ENCODE measurements at regions not wholly inside any gene's neighbourhood (a gene's known extent, or its start where the extent isn't known, plus 50 kb on each side); places are given as distances from the start of the nearest gene placed in this dataset.

DNA sequence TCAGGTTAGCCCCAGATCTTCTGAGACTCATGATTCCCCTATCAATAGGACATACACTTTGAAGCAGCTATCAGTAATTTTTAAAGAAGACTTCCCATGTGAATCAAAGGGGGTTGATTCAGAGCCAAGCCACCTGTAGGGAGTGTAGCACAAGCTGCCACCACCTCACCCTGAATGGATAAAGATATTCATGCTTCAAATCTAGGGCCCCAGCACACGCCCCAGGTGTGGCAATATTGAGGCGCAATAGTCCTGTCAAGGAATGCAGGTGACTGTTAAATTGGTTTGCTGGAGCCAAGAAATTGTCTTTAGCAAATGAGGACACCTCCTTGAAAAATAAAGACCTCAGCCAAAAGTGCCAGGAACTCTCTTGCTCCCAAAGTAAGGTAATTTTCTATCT is 404.4 kb downstream of the MAFB start:
- TF ChIP-seq E2F5 (CRISPR knock-in tag; IDR thresholded peaks at IDR 0.05) = no peak
- no peak for TF ChIP-seq STAT6 (CRISPR knock-in tag; conservative IDR thresholded peaks at IDR 0.05; ENCODE audit: low read depth)
- no peak for TF ChIP-seq CTCF (IDR thresholded peaks at IDR 0.05)
- TF ChIP-seq KAT7 (CRISPR knock-in tag; IDR thresholded peaks at IDR 0.05; ENCODE audit: borderline replicate concordance) = no peak
- no peak for TF ChIP-seq ZNF396 (CRISPR knock-in tag; IDR thresholded peaks at IDR 0.05; ENCODE audit: borderline replicate concordance)
- TF ChIP-seq USF1 (CRISPR knock-in tag; IDR thresholded peaks at IDR 0.05) = no peak
- TF ChIP-seq ZNF671 (CRISPR knock-in tag; IDR thresholded peaks at IDR 0.05) = no peak
- no peak for TF ChIP-seq FOXJ3 (CRISPR knock-in tag; IDR thresholded peaks at IDR 0.05; ENCODE audit: borderline replicate concordance)
- TF ChIP-seq E2F1 (CRISPR knock-in tag; IDR thresholded peaks at IDR 0.05) = no peak
- TF ChIP-seq, protein P1, sequence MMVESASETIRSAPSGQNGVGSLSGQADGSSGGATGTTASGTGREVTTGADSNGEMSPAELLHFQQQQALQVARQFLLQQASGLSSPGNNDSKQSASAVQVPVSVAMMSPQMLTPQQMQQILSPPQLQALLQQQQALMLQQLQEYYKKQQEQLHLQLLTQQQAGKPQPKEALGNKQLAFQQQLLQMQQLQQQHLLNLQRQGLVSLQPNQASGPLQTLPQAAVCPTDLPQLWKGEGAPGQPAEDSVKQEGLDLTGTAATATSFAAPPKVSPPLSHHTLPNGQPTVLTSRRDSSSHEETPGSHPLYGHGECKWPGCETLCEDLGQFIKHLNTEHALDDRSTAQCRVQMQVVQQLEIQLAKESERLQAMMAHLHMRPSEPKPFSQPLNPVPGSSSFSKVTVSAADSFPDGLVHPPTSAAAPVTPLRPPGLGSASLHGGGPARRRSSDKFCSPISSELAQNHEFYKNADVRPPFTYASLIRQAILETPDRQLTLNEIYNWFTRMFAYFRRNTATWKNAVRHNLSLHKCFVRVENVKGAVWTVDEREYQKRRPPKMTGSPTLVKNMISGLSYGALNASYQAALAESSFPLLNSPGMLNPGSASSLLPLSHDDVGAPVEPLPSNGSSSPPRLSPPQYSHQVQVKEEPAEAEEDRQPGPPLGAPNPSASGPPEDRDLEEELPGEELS (CRISPR knock-in tag; IDR thresholded peaks at IDR 0.05) = no peak
- TF ChIP-seq IRF2 (CRISPR knock-in tag; IDR thresholded peaks at IDR 0.05; ENCODE audit: borderline replicate concordance, low read depth) = no peak
- no peak for TF ChIP-seq JUN (CRISPR knock-in tag; IDR thresholded peaks at IDR 0.05)
- no peak for TF ChIP-seq TCF7 (CRISPR knock-in tag; IDR thresholded peaks at IDR 0.05; ENCODE audit: low read depth)
- no peak for TF ChIP-seq MAX (CRISPR knock-in tag; IDR thresholded peaks at IDR 0.05)

Data from WTC11 (cell line).